Activated naive CD8-positive, alpha-beta T cell treated with anti-CD3 and anti-CD28 coated beads, Interleukin-2, amount 50 U/mL, for 24 hours (primary cell): ENCODE measurements at regions not wholly inside any gene's neighbourhood (a gene's known extent, or its start where the extent isn't known, plus 50 kb on each side); places are given as distances from the start of the nearest gene placed in this dataset.

Source experiments
- ATAC-seq: fragments of 150-1000 bp; cut with Tn5 transposase; one replicate; pipeline ENCODE4 v1.10.0; 2021
- DNase-seq: peaks from one replicate; pipeline ENCODE4 v3.0.0; 2021
- H3K27ac Mint-ChIP-seq: one replicate; pipeline ENCODE4 v1.8.0; 2021; ENCODE audit warnings: mild to moderate bottlenecking, mixed read lengths
- H3K27me3 Mint-ChIP-seq: one replicate; pipeline ENCODE4 v1.8.0; 2021; ENCODE audit warnings: mixed read lengths
- H3K36me3 Mint-ChIP-seq: one replicate; pipeline ENCODE4 v1.8.0; 2021; ENCODE audit warnings: low read depth, mixed read lengths
- H3K4me1 Mint-ChIP-seq: one replicate; pipeline ENCODE4 v1.8.0; 2021; ENCODE audit warnings: mixed read lengths
- H3K4me3 Mint-ChIP-seq: one replicate; pipeline ENCODE4 v1.8.0; 2021; ENCODE audit warnings: mild to moderate bottlenecking, moderate library complexity, mixed read lengths
- H3K9me3 Mint-ChIP-seq: one replicate; pipeline ENCODE4 v1.8.0; 2021; ENCODE audit warnings: mixed read lengths

DNA sequence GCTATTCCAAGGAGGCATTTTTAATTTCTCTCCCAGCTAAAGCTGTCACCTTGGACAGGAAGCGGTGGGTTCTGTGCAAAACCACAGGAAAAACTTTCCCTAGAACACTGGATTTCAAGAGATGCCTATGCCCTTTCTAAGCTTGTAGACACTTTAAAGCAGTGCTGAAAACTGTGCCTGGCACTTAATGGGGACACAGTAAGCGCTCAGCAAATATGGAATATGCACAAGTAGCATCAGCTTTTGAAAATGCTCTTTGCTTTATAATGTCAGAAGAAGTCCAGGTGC, 50.9 kb upstream of the TARBP1 start:
- ATAC-seq (no peak), DNase-seq (no peak)
- Mint-ChIP-seq H3K27ac (no peak overlapping the region), H3K9me3 (no peaks in the 10 kb centered on the region), H3K36me3 (no peaks in the 10 kb centered on the region), H3K27me3 (peaks cover 14% of the 10 kb centered on the region), H3K4me1 (peaks cover 23% of the 10 kb centered on the region), H3K4me3 (no peak overlapping the region)

DNA sequence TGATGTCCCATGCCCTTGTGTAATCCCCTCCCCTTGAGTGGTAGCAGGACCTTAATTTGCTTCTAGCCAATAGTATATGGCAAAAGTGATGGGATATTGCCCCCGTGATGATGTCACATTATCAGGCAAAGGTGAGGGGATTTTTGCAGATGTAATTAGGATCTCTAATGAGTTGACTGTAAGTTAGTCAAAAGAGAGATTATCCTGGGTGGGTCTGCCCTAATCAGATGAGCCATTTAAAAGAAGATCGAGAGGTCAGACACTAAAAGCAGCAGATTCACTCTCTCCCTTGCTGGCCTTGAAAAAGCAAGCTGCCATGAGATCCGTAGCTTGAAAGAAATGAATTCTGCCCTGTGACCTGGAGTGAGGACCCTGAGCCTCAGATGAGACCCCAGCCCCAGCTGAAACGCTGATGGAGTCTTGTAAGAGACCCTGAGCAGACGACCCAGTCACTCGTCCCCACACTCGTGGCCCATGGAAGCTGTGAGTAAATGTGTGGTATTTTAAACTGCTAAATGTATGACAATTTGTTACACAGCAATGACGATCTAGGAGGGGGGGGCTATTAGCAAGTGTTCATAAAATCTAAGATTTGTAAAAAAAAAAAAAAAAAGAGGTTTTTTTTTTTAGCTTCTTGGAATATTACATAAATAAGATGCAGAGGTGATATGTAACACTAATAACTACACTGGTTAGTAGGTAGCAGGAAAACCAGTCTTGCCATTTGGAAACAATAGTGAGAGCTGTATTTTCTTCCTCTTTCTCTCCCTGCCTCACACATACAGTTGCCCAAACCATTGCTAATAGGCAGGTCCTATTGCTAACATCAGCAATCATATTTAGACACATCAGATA, 50.3 kb upstream of the TARBP1 start:
- Mint-ChIP-seq H3K27ac (no peak overlapping the region), H3K4me3 (no peak overlapping the region), H3K36me3 (no peaks in the 10 kb centered on the region), H3K27me3 (peaks cover 14% of the 10 kb centered on the region), H3K9me3 (no peaks in the 10 kb centered on the region), H3K4me1 (peaks cover 23% of the 10 kb centered on the region)
- ATAC-seq (no peak), DNase-seq (no peak)
